ENCODE measurements at regions not wholly inside any gene's neighbourhood (a gene's known extent, or its start where the extent isn't known, plus 50 kb on each side); places are given as distances from the start of the nearest gene placed in this dataset.

- DNase-seq (ENCODE audit: low read depth) = no peak
- TF ChIP-seq, protein P1, sequence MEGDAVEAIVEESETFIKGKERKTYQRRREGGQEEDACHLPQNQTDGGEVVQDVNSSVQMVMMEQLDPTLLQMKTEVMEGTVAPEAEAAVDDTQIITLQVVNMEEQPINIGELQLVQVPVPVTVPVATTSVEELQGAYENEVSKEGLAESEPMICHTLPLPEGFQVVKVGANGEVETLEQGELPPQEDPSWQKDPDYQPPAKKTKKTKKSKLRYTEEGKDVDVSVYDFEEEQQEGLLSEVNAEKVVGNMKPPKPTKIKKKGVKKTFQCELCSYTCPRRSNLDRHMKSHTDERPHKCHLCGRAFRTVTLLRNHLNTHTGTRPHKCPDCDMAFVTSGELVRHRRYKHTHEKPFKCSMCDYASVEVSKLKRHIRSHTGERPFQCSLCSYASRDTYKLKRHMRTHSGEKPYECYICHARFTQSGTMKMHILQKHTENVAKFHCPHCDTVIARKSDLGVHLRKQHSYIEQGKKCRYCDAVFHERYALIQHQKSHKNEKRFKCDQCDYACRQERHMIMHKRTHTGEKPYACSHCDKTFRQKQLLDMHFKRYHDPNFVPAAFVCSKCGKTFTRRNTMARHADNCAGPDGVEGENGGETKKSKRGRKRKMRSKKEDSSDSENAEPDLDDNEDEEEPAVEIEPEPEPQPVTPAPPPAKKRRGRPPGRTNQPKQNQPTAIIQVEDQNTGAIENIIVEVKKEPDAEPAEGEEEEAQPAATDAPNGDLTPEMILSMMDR (IDR thresholded peaks at IDR 0.05; ENCODE audit: control insufficient read depth, extremely low read depth, insufficient read depth) = no peak
- no peak overlapping the region for H3K4me3 ChIP-seq (ENCODE audit: low read depth, low read length)
These were observed 165.3 kb downstream of the SEC61B start for GRCh38 chr9:99387431-99387830.

- H3K4me3 ChIP-seq (ENCODE audit: low read depth, low read length) = no peak overlapping the region
- no peak for DNase-seq (ENCODE audit: low read depth)
- TF ChIP-seq, protein P1 (IDR thresholded peaks at IDR 0.05; ENCODE audit: control insufficient read depth, extremely low read depth, insufficient read depth) = no peak
These were observed 167.3 kb downstream of the SEC61B start for GRCh38 chr9:99389087-99390033.

GRCh38 chr9:99391937-99392594 is 170.0 kb downstream of the SEC61B start:
- DNase-seq (ENCODE audit: low read depth) = no peak
- no peak overlapping the region for H3K4me3 ChIP-seq (ENCODE audit: low read depth, low read length)
- TF ChIP-seq, protein P1 (IDR thresholded peaks at IDR 0.05; ENCODE audit: control insufficient read depth, extremely low read depth, insufficient read depth) = no peak

DNA sequence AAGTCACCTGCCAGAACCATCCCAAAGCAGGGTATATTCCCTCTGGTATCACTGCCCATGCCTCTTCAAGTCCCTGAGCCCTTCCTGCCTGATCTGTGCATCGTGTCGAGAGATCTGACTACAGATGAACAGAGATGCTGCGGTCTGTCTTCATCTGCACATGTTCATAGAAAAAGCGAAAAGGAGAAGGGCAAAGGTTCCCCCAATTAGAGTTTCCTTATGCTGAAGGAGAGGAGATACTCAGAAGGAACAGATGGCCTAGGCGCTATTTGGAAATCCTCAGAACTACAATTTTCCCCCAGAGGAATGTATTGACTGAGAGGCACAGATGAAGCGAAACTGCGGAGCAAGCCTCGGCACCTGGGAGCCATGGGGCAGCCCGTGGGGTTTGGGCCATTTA is 170.9 kb downstream of the SEC61B start:
- H3K4me3 ChIP-seq (ENCODE audit: low read depth, low read length) = no peak overlapping the region
- no peak for DNase-seq (ENCODE audit: low read depth)
- TF ChIP-seq, protein P1 (IDR thresholded peaks at IDR 0.05; ENCODE audit: control insufficient read depth, extremely low read depth, insufficient read depth) = no peak

DNA sequence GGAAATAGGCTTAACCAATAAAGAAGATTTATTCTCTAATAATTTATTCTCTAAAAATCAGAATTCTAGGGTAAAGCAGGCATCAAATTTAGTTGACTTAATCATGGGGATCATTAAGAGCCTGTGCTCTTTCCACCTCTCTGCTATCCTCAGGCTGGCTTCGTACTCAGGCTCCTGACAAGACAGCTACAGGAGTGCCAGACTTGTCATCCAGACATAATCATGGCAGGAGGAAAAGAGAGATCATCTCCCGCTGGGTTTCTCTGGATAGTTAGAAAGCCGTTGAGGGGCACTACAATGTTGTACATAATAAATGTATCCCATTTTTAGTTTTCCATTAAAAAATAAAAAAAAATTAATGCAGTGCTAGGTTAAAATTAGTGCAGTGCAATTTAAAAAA is 171.9 kb downstream of the SEC61B start:
- no peak overlapping the region for H3K4me3 ChIP-seq (ENCODE audit: low read depth, low read length)
- TF ChIP-seq, protein P1 (IDR thresholded peaks at IDR 0.05; ENCODE audit: control insufficient read depth, extremely low read depth, insufficient read depth) = no peak
- no peak for DNase-seq (ENCODE audit: low read depth)

DNA sequence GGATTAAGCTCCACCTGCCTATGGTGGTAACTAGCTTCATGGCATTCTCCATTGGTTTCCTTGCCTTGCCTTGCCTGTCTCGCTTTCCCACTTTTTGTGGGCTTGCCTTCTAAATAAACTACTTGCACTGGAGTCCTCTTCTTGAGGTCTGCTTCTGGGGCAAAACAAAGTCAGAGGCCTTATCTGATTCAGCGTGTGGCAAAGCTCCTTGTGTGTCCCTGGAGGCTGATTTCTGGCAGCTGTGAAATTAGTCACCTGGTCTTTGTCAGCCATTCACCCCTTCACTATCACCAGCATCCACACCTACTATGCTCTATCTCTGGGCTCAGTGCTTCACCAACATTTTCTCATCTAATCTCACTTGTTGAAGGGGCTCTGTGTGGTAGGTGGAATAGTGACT is 176.2 kb downstream of the SEC61B start:
- no peak for DNase-seq (ENCODE audit: low read depth)
- H3K4me3 ChIP-seq (ENCODE audit: low read depth, low read length) = no peak overlapping the region
- TF ChIP-seq, protein P1 (IDR thresholded peaks at IDR 0.05; ENCODE audit: control insufficient read depth, extremely low read depth, insufficient read depth) = no peak
